Stomach (tissue), 4 donors: ENCODE measurements at regions not wholly inside any gene's neighbourhood (a gene's known extent, or its start where the extent isn't known, plus 50 kb on each side); places are given as distances from the start of the nearest gene placed in this dataset.

Experiments used
- CTCF ChIP-seq, 7 experiments: fragments of 450-650 bp in 4 of 7; fragments of 200-600 bp in 3 of 7; sonication (generic) in 3 of 7; IDR thresholded peaks; one replicate each; pipeline ENCODE4 v1.5.1; 2016 to 2019; ENCODE audit warnings: antibody characterized with exemption in 7 of 7, control low read depth in 2 of 7, mild to moderate bottlenecking in 1 of 7
- POLR2A ChIP-seq, 4 donors: fragments of 450-650 bp; IDR thresholded peaks; one replicate each; pipeline ENCODE4 v1.6.1; 2016; ENCODE audit warnings: antibody characterized with exemption in 4 of 4, control low read depth in 2 of 4, mild to moderate bottlenecking in 1 of 4, moderate library complexity in 1 of 4
- POLR2AphosphoS5 ChIP-seq, 3 donors: sonication (generic); formaldehyde crosslinking; IDR thresholded peaks; one replicate each; pipeline ENCODE4 v1.6.1; 2016; ENCODE audit warnings: antibody characterized with exemption in 3 of 3

- no peak for TF ChIP-seq CTCF (IDR thresholded peaks at IDR 0.05)
- TF ChIP-seq POLR2A (IDR thresholded peaks at IDR 0.05): no peak
- TF ChIP-seq POLR2AphosphoS5 (IDR thresholded peaks at IDR 0.05): no peak
These were observed 607.8 kb upstream of the HS3ST1 start for GRCh38 chr4:12036450-12036849.
